HG02938 (cell line): ENCODE measurements at regions not wholly inside any gene's neighbourhood (a gene's known extent, or its start where the extent isn't known, plus 50 kb on each side); places are given as distances from the start of the nearest gene placed in this dataset.
A peak's percentile ranks its signal among the peaks of the same experiment; 100 is the strongest.

Experiments used
- ATAC-seq: cut with Tn5 transposase; IDR thresholded peaks from one replicate; pipeline ENCODE4 v1.9.1; 2021; ENCODE audit warnings: mild to moderate bottlenecking, moderate library complexity; ENCODE audit not compliant: unreplicated experiment

GRCh38 chr1:220367833-220368232, 95.6 kb upstream of the RAB3GAP2 start:
- no peak for ATAC-seq

GRCh38 chr1:220366269-220366668, 94.0 kb upstream of the RAB3GAP2 start:
- ATAC-seq: no peak

- no peak for ATAC-seq
Measured at GRCh38 chr1:220363196-220363837, 91.1 kb upstream of the RAB3GAP2 start.

GRCh38 chr1:220356981-220357850, 85.0 kb upstream of the RAB3GAP2 start:
- ATAC-seq: no peak

- ATAC-seq: no peak
Measured at GRCh38 chr1:220353229-220354012, 81.2 kb upstream of the RAB3GAP2 start.

GRCh38 chr1:220348211-220348610, 76.0 kb upstream of the RAB3GAP2 start:
- ATAC-seq: no peak

- ATAC-seq: no peak
Measured at GRCh38 chr1:220347654-220348175, 75.5 kb upstream of the RAB3GAP2 start.

GRCh38 chr1:220344745-220345144, 72.5 kb upstream of the RAB3GAP2 start:
- peak; percentile 61 for ATAC-seq

- ATAC-seq: no peak
Measured at GRCh38 chr1:220342853-220343252, 70.6 kb upstream of the RAB3GAP2 start.

GRCh38 chr1:220341126-220341525, 68.9 kb upstream of the RAB3GAP2 start:
- no peak for ATAC-seq

- no peak for ATAC-seq
Measured at GRCh38 chr1:220339581-220339980, 67.3 kb upstream of the RAB3GAP2 start.

- no peak for ATAC-seq
Measured at GRCh38 chr1:220338759-220339158, 66.5 kb upstream of the RAB3GAP2 start.

- ATAC-seq: no peak
Measured at GRCh38 chr1:220336391-220337031, 64.3 kb upstream of the RAB3GAP2 start.

GRCh38 chr1:220335668-220336067, 63.4 kb upstream of the RAB3GAP2 start:
- ATAC-seq: no peak

GRCh38 chr1:220331318-220331717, 59.1 kb upstream of the RAB3GAP2 start:
- no peak for ATAC-seq

GRCh38 chr1:220330265-220330664, 58.0 kb upstream of the RAB3GAP2 start:
- no peak for ATAC-seq

GRCh38 chr1:220327106-220327505, 54.9 kb upstream of the RAB3GAP2 start:
- no peak for ATAC-seq

GRCh38 chr1:220326578-220326977, 54.3 kb upstream of the RAB3GAP2 start:
- ATAC-seq: no peak

- ATAC-seq: no peak
Measured at GRCh38 chr1:220325306-220325995, 53.2 kb upstream of the RAB3GAP2 start.

- ATAC-seq: no peak
Measured at GRCh38 chr1:220323717-220324116, 51.5 kb upstream of the RAB3GAP2 start.
